Stimulated activated CD4-positive, alpha-beta T cell treated with anti-CD3 and anti-CD28 coated beads, Interleukin-15, amount 100 ng/mL, for 48 hours (primary cell): ENCODE measurements at regions not wholly inside any gene's neighbourhood (a gene's known extent, or its start where the extent isn't known, plus 50 kb on each side); places are given as distances from the start of the nearest gene placed in this dataset.
"Not testable (repeated sequence)": the region's sequence is repeated elsewhere in the genome, so short reads cannot be mapped to it uniquely, and the experiment has no call there.

Source experiments
- DNase-seq, 2 donors: peaks; one replicate each; pipeline ENCODE4 v3.0.0-alpha.2; 2020; ENCODE audit warnings: low read depth in 2 of 2

- DNase-seq, result no peak
Measured at GRCh38 chr5:163695830-163696578, 190.6 kb downstream of the MAT2B start.

GRCh38 chr5:163696579-163696887 is 191.1 kb downstream of the MAT2B start:
- no peak for DNase-seq

GRCh38 chr5:163706053-163706771 is 200.8 kb downstream of the MAT2B start:
- DNase-seq, result no peak

- DNase-seq, result no peak
Measured at GRCh38 chr5:163712011-163712410, 206.6 kb downstream of the MAT2B start.

GRCh38 chr5:163718272-163718671 is 212.9 kb downstream of the MAT2B start:
- DNase-seq, result no peak

GRCh38 chr5:163724305-163724704 is 218.9 kb downstream of the MAT2B start:
- DNase-seq, result no peak

- no peak for DNase-seq
Measured at GRCh38 chr5:163727028-163727427, 221.6 kb downstream of the MAT2B start.

GRCh38 chr5:163730206-163730756 is 224.9 kb downstream of the MAT2B start:
- DNase-seq, result no peak

- no peak for DNase-seq
Measured at GRCh38 chr5:163731256-163731655, 225.8 kb downstream of the MAT2B start.

- DNase-seq, result no peak
Measured at GRCh38 chr5:163735069-163735468, 229.7 kb downstream of the MAT2B start.

- no peak for DNase-seq
Measured at GRCh38 chr5:163747586-163747985, 242.2 kb downstream of the MAT2B start.

- no peak for DNase-seq
Measured at GRCh38 chr5:163748934-163749333, 243.5 kb downstream of the MAT2B start.

- not testable (repeated sequence) for DNase-seq
Measured at GRCh38 chr5:163750415-163750814, 245.0 kb downstream of the MAT2B start.

GRCh38 chr5:163755505-163755904 is 250.1 kb downstream of the MAT2B start:
- DNase-seq, result no peak

- DNase-seq, result no peak
Measured at GRCh38 chr5:163756170-163756569, 250.8 kb downstream of the MAT2B start.

GRCh38 chr5:163757344-163757743 is 251.9 kb downstream of the MAT2B start:
- DNase-seq, result no peak

GRCh38 chr5:163758283-163758711 is 252.9 kb downstream of the MAT2B start:
- DNase-seq, result no peak

GRCh38 chr5:163759000-163759704 is 253.7 kb downstream of the MAT2B start:
- no peak for DNase-seq

GRCh38 chr5:163760498-163760897 is 255.1 kb downstream of the MAT2B start:
- no peak for DNase-seq

GRCh38 chr5:163766936-163767670 is 261.7 kb downstream of the MAT2B start:
- DNase-seq, result no peak

- DNase-seq, result no peak
Measured at GRCh38 chr5:163770625-163771024, 265.2 kb downstream of the MAT2B start.

GRCh38 chr5:163772241-163772640 is 266.8 kb downstream of the MAT2B start:
- no peak for DNase-seq
